ENCODE measurements at regions not wholly inside any gene's neighbourhood (a gene's known extent, or its start where the extent isn't known, plus 50 kb on each side); places are given as distances from the start of the nearest gene placed in this dataset.

- TF ChIP-seq, protein P1, sequence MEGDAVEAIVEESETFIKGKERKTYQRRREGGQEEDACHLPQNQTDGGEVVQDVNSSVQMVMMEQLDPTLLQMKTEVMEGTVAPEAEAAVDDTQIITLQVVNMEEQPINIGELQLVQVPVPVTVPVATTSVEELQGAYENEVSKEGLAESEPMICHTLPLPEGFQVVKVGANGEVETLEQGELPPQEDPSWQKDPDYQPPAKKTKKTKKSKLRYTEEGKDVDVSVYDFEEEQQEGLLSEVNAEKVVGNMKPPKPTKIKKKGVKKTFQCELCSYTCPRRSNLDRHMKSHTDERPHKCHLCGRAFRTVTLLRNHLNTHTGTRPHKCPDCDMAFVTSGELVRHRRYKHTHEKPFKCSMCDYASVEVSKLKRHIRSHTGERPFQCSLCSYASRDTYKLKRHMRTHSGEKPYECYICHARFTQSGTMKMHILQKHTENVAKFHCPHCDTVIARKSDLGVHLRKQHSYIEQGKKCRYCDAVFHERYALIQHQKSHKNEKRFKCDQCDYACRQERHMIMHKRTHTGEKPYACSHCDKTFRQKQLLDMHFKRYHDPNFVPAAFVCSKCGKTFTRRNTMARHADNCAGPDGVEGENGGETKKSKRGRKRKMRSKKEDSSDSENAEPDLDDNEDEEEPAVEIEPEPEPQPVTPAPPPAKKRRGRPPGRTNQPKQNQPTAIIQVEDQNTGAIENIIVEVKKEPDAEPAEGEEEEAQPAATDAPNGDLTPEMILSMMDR (IDR thresholded peaks at IDR 0.05; ENCODE audit: low read depth, low read length, missing control alignments), result no peak
These were observed 187.0 kb upstream of the ATP10A start for GRCh38 chr15:26049900-26050657.

GRCh38 chr15:26048669-26049068, 185.5 kb upstream of the ATP10A start:
- DNase-seq (ENCODE audit: low read depth), result no peak
- H3K4me3 ChIP-seq (ENCODE audit: low read depth, low read length), result no peak overlapping the region
- TF ChIP-seq, protein P1 (IDR thresholded peaks at IDR 0.05; ENCODE audit: low read depth, low read length, missing control alignments), result no peak

More at GRCh38 chr15:26049900-26050657, 187.0 kb upstream of the ATP10A start:
- no peak overlapping the region for H3K4me3 ChIP-seq (ENCODE audit: low read depth, low read length)
- no peak for DNase-seq (ENCODE audit: low read depth)

GRCh38 chr15:26045516-26045915, 182.4 kb upstream of the ATP10A start:
- TF ChIP-seq, protein P1 (IDR thresholded peaks at IDR 0.05; ENCODE audit: low read depth, low read length, missing control alignments), result no peak
- DNase-seq (ENCODE audit: low read depth), result no peak
- H3K4me3 ChIP-seq (ENCODE audit: low read depth, low read length), result no peak overlapping the region

DNA sequence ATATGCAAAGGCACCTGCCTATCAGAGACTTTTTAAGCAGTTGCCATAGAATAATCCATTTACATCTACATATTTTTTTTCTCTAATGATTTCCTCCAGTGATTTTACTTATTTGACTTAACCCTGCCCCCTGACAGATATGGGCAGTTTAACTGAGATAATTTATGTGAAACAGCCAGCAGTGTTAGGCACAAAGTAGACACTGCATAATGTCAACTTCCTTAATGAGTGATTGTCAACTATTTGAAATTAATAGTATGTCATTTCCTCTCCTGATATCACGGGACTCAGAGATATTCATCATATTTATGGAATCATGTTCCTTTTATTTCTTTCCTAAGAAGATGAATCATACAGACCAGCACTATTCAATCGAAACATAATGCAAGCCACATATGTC, 179.9 kb upstream of the ATP10A start:
- TF ChIP-seq, protein P1 (IDR thresholded peaks at IDR 0.05; ENCODE audit: low read depth, low read length, missing control alignments), result no peak
- no peak for DNase-seq (ENCODE audit: low read depth)
- H3K4me3 ChIP-seq (ENCODE audit: low read depth, low read length), result no peak overlapping the region

- TF ChIP-seq, protein P1 (IDR thresholded peaks at IDR 0.05; ENCODE audit: low read depth, low read length, missing control alignments), result no peak
- H3K4me3 ChIP-seq (ENCODE audit: low read depth, low read length), result no peak overlapping the region
These were observed 175.6 kb upstream of the ATP10A start for GRCh38 chr15:26038693-26039092.

DNA sequence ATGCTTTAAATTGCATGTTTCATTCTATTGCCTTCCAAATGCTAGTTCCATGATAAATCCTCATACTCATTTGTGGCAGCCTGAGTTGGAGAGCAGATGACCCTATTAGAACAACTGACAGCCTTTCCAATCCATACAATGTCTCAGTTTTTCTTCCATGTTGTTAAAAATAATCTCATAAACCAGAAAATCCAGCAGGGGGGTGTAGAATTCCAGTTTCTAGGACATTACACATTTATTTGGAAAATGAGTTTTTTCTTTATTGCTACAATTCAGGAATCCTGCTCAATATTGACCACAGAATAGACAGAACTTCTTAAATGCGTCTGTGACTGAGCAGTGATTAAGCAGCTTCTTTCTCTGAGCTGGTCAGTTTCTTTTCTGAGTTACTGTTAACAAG, 174.2 kb upstream of the ATP10A start:
- H3K4me3 ChIP-seq (ENCODE audit: low read depth, low read length), result no peak overlapping the region
- TF ChIP-seq, protein P1 (IDR thresholded peaks at IDR 0.05; ENCODE audit: low read depth, low read length, missing control alignments), result no peak
- no peak for DNase-seq (ENCODE audit: low read depth)

More at GRCh38 chr15:26038693-26039092, 175.6 kb upstream of the ATP10A start:
- DNase-seq (ENCODE audit: low read depth), result no peak

DNA sequence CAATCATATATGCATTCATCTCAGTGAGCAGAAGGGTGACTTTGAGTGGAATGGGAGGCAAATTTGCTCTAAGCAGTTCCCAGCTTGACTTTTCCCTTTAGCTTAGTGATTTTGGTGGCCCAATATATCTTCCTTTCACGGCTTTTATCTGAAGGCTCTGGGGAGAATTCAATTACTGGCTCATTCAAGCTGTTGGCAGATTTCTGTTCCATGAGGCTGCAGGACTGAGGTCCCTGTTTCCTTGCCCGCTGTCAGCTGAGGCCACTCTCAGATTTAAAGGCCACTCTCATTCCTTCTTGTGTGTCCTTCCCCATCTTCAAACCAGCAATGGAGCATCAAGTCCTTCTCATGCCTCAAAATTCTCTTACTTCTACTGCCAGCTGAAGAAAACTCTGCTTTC, 170.4 kb upstream of the ATP10A start:
- TF ChIP-seq, protein P1 (IDR thresholded peaks at IDR 0.05; ENCODE audit: low read depth, low read length, missing control alignments), result no peak
- H3K4me3 ChIP-seq (ENCODE audit: low read depth, low read length), result no peak overlapping the region
- DNase-seq (ENCODE audit: low read depth), result no peak

Measured in GM12864 (cell line).